Mucosa of rectum (tissue), 2 donors: ENCODE measurements at regions not wholly inside any gene's neighbourhood (a gene's known extent, or its start where the extent isn't known, plus 50 kb on each side); places are given as distances from the start of the nearest gene placed in this dataset.

Experiments
- H3K27ac ChIP-seq, 2 donors: one replicate each; pipeline ENCODE4 v1.7.0; 2013; ENCODE audit warnings: inconsistent platforms in 2 of 2, low read depth in 2 of 2, low read length in 2 of 2
- H3K27me3 ChIP-seq, 2 donors: one replicate each; pipeline ENCODE4 v1.7.0; 2013; ENCODE audit warnings: low read length in 2 of 2; ENCODE audit not compliant: control insufficient read depth in 2 of 2, insufficient read depth in 2 of 2
- H3K36me3 ChIP-seq, 2 donors: one replicate each; pipeline ENCODE4 v1.7.0; 2013; ENCODE audit warnings: low read length in 2 of 2; ENCODE audit not compliant: control insufficient read depth in 2 of 2, insufficient read depth in 2 of 2
- H3K4me1 ChIP-seq, 2 donors: one replicate each; pipeline ENCODE4 v1.7.0; 2013; ENCODE audit warnings: low read length in 2 of 2, mild to moderate bottlenecking in 1 of 2; ENCODE audit not compliant: control insufficient read depth in 2 of 2, insufficient read depth in 2 of 2
- H3K4me3 ChIP-seq, 2 donors: one replicate each; pipeline ENCODE4 v1.7.0; 2013; ENCODE audit warnings: low read length in 2 of 2
- H3K9ac ChIP-seq, 2 donors: one replicate each; pipeline ENCODE4 v1.7.0; 2013; ENCODE audit warnings: low read length in 2 of 2, low read depth in 1 of 2, mild to moderate bottlenecking in 1 of 2
- H3K9me3 ChIP-seq, 2 donors: one replicate each; pipeline ENCODE4 v1.7.0; 2013; ENCODE audit warnings: low read length in 2 of 2; ENCODE audit not compliant: control insufficient read depth in 2 of 2
- donor health status: healthy.
- donor health status: Normal muscosa, but diverticular disease.

DNA sequence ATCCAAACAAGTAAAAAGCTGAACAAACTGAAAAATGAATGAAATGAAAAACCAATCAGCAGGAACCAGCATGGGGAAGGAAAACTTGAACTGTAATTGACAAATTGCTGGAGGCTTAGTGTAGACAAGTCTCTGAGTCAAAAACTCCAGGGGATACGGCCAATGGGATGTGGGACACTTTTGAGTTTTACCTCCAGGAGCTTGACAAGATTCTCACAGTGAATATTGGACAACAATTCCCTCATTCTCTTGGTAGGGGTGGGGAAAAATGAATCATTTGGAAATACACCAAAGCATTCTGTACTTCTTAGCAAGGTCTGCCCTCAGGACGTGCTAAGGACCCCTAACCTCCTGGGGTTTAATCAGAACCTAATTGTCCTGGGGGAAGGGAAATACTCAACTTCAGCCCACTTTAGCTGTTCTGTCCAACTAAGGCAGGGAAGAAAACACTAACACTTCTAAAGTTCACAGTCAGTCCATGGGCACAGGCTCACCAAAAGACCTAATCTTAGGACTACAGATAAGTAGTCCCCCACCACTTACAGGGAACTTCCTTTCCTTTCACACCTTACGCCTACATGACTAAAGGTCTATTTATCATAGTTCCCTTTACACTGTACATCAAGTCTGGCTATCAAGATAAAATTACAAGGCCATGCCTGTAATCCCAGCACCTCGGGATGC, 60.7 kb upstream of the CDC42BPA start:
- Histone ChIP-seq H3K9ac (no peak overlapping the region), H3K36me3 (no peaks in the 10 kb centered on the region), H3K4me3 (no peak overlapping the region), H3K4me1 (no peaks in the 10 kb centered on the region), H3K27ac (no peak overlapping the region), H3K9me3 (no peaks in the 10 kb centered on the region), H3K27me3 (no peaks in the 10 kb centered on the region)

DNA sequence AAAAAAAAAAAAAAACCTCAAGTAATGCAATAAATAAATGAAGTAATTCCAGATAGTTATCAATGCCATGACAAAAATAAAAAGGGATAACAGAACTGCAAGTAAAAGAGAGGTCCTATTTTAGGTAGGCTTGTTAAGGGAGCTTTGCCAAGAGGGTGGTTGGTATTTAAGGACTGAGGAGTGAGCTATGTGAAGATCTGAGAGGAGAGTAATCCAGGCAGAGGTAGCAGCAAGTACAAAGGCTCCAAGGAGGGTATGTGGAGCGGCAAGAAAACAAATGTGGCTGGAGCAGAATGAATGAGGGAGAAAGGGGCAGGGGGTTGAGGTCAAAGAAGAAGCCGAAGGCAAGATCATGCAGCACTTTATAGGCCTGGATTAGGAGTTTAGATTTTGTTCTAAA, 59.9 kb upstream of the CDC42BPA start:
- no peak overlapping the region for H3K27ac ChIP-seq
- no peak overlapping the region for H3K9ac ChIP-seq
- no peaks in the 10 kb centered on the region for H3K4me1 ChIP-seq
- no peaks in the 10 kb centered on the region for H3K9me3 ChIP-seq
- H3K27me3 ChIP-seq, result no peaks in the 10 kb centered on the region
- no peaks in the 10 kb centered on the region for H3K36me3 ChIP-seq
- H3K4me3 ChIP-seq, result no peak overlapping the region

DNA sequence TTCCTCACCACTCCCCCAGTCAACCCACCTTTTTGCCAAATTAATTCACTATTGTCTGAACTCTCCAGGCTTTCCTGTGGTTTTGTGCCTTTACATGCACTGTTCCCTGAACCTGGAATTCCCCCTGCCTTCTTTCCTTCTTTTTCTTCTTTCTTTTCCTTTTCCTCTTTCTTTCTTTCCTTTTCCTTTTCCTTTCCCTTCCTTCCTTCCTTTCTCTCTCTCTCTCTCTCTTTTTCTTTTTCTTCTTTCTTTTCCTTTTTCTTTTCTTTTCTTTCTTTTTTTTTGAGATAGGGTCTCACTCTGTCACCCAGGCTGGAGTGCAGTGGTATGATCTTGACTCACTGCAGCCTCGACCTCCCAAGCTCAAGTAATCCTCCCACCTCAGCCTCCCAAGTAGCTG, 56.6 kb upstream of the CDC42BPA start:
- no peaks in the 10 kb centered on the region for H3K27me3 ChIP-seq
- no peak overlapping the region for H3K9ac ChIP-seq
- no peaks in the 10 kb centered on the region for H3K4me1 ChIP-seq
- H3K4me3 ChIP-seq, result no peak overlapping the region
- no peak overlapping the region for H3K27ac ChIP-seq
- no peaks in the 10 kb centered on the region for H3K36me3 ChIP-seq
- H3K9me3 ChIP-seq, result no peaks in the 10 kb centered on the region

DNA sequence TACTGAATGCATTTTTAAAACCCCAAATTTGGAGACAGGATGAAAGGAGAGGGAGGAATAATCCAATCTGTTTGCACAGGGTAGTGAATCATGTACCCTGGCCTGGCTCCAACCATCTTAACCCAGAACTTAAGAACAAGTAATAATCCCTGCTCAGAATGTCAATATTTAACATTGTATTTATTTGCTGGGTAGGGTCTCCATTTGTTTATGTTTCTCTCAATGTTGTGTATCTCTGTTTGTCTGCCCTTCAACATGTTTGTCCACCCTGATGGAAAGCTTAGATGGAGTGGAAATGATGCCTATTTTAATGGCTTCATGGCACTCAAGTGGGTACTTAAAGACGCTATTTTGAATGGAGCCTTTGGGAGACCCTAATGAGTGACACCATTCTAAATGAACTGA, 54.4 kb upstream of the CDC42BPA start:
- no peaks in the 10 kb centered on the region for H3K27me3 ChIP-seq
- no peak overlapping the region for H3K4me3 ChIP-seq
- H3K27ac ChIP-seq, result no peak overlapping the region
- no peak overlapping the region for H3K9ac ChIP-seq
- no peaks in the 10 kb centered on the region for H3K9me3 ChIP-seq
- no peaks in the 10 kb centered on the region for H3K36me3 ChIP-seq
- no peaks in the 10 kb centered on the region for H3K4me1 ChIP-seq

DNA sequence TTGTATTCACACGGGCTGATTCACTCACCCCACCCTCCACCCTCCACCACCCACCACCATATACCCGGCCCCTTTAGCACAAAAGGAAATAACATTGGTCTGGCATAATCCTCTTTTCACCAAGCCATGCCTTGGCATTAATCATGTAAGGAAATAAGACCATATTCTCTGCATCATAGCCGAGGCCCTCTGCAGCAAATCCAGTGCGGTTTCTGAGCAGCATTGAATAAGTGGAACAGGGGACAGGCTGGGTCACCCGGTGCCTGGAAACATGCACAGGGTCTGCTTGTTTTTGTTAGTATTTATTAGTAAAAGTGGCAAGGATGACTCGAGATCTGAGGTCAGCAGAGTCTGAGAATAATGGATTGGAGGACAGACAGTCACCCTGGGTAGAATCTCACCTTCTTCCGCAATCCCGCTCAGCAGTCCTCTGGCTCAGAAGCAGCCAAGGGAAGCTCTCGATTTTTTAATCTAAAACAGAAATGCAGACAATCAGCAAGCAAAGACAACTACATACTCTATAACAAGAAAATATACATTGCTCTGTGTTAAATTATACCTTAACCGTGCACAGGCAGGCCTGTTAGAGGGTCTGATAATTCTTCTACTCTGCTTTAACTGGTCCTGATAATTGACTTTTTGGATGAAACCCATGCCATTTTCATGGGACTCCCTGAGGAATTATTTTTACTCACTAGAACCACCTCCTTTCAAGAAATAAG, 52.4 kb upstream of the CDC42BPA start:
- no peak overlapping the region for H3K9ac ChIP-seq
- no peaks in the 10 kb centered on the region for H3K9me3 ChIP-seq
- H3K27ac ChIP-seq, result no peak overlapping the region
- H3K27me3 ChIP-seq, result no peaks in the 10 kb centered on the region
- H3K36me3 ChIP-seq, result no peaks in the 10 kb centered on the region
- H3K4me1 ChIP-seq, result peaks cover 3% of the 10 kb centered on the region in 2 donors
- no peak overlapping the region for H3K4me3 ChIP-seq

DNA sequence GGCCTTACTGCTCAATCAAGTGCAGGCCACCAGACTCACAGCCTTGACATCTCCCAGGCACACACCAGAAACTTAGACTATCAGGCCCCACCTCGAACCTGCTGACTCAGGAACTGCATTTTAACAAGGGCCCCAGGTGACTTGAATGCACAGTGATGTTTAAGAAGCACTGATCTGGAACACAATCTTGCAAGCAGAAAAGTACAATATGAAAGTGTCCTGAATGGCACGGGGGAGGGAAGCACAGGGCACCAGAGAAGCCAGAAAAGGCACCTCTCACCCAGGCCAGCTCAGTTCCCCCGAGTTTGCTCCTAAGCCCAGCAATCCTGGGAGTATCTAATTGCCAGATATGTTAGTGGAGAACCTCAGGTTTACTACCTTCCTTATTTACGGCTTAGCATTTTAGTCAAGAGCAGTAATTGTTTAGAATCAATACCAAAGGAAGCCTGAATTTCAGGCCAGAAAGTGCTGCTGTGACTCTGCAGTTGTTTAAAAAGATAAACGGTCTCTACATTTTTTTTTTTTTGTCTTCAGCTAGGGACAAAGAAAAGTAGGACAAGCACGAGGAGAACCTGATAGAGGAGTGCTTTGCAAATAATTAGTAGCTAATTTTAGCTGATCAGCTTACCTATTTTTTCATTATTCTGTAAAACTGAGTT, 50.9 kb upstream of the CDC42BPA start:
- Histone ChIP-seq H3K36me3 (no peaks in the 10 kb centered on the region), H3K27ac (no peak overlapping the region), H3K27me3 (no peaks in the 10 kb centered on the region), H3K9me3 (no peaks in the 10 kb centered on the region), H3K9ac (no peak overlapping the region), H3K4me1 (peaks cover 7 to 9% of the 10 kb centered on the region in 2 donors), H3K4me3 (no peak overlapping the region)
